ENCODE measurements at regions not wholly inside any gene's neighbourhood (a gene's known extent, or its start where the extent isn't known, plus 50 kb on each side); places are given as distances from the start of the nearest gene placed in this dataset.

DNA sequence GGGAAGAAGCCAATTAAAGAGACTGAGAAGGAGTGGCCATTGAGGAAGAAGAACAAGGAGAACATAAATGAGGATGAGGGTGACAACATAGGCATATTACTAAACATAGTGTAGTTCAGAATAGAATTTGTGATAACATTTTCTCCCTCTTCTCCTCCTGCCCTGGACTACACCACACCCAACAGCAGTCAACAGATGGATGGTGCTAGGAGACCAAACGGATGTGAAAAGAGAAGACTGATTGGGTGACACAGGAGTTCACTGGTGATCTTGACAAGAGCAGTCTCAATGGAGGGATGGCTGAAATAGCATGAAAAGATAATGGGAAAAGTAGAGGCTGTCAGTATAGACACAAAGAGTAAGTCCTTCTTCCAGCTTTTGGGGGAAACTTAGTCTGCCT lies 226.5 kb upstream of the FGF13 start:
- Histone ChIP-seq H3K4me1 (no peaks in the 10 kb centered on the region), H3K27ac (no peak overlapping the region), H3K36me3 (no peaks in the 10 kb centered on the region), H3K9me3 (no peaks in the 10 kb centered on the region), H3K4me3 (no peak overlapping the region), H3K27me3 (no peaks in the 10 kb centered on the region)
- TF ChIP-seq, protein P1, sequence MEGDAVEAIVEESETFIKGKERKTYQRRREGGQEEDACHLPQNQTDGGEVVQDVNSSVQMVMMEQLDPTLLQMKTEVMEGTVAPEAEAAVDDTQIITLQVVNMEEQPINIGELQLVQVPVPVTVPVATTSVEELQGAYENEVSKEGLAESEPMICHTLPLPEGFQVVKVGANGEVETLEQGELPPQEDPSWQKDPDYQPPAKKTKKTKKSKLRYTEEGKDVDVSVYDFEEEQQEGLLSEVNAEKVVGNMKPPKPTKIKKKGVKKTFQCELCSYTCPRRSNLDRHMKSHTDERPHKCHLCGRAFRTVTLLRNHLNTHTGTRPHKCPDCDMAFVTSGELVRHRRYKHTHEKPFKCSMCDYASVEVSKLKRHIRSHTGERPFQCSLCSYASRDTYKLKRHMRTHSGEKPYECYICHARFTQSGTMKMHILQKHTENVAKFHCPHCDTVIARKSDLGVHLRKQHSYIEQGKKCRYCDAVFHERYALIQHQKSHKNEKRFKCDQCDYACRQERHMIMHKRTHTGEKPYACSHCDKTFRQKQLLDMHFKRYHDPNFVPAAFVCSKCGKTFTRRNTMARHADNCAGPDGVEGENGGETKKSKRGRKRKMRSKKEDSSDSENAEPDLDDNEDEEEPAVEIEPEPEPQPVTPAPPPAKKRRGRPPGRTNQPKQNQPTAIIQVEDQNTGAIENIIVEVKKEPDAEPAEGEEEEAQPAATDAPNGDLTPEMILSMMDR (IDR thresholded peaks at IDR 0.05), result no peak
- DNase-seq (ENCODE audit: low spot score in 2 of 2), result no peak
- intact Hi-C loops (cut with DNase I), result no loop called here

DNA sequence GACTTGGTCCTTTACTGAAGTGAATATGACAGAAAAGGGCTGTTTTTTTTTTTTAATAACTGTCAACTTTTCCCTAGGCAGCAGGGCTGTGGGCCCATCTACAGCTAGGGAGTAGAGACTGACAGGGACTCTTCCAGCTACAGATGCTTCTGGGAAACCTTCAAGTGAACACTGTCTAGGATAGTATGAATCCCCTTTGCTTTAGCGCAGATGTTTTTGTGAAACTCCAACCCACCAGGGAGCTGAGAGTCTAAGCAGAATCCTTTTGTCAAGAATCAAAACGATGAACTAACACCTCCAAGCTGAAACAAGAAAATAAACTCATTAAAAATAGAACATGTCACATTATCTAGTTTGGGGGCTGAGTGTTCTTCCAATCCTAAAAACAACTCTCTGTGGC lies 219.7 kb upstream of the FGF13 start:
- Histone ChIP-seq H3K9me3 (no peaks in the 10 kb centered on the region), H3K36me3 (no peaks in the 10 kb centered on the region), H3K4me1 (no peaks in the 10 kb centered on the region), H3K27ac (no peak overlapping the region), H3K4me3 (no peak overlapping the region), H3K27me3 (no peaks in the 10 kb centered on the region)
- intact Hi-C loops (cut with DNase I), result no loop called here
- no peak for DNase-seq (ENCODE audit: low spot score in 2 of 2)
- TF ChIP-seq, protein P1 (IDR thresholded peaks at IDR 0.05), result no peak

DNA sequence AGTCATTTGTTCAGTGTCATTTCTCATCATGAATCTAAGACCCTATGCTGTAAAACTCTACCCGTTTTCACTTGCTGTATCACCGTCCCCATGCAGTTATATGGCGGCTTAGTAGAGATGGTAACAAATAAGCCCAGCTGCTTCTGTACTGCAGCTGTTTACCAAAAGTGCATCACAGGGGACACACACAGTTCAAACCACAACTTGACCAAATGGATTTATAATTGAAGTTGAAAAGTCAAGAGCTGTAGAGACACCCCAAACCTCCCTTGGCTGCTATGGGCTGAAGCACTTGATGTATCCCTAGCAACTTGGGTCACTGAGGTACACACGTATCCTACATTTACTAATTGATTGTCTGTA lies 219.0 kb upstream of the FGF13 start:
- DNase-seq (ENCODE audit: low spot score in 2 of 2), result no peak
- Histone ChIP-seq H3K4me1 (no peaks in the 10 kb centered on the region), H3K27me3 (no peaks in the 10 kb centered on the region), H3K36me3 (no peaks in the 10 kb centered on the region), H3K4me3 (no peak overlapping the region), H3K27ac (no peak overlapping the region), H3K9me3 (no peaks in the 10 kb centered on the region)
- TF ChIP-seq, protein P1 (IDR thresholded peaks at IDR 0.05), result no peak
- intact Hi-C loops (cut with DNase I), result no loop called here

- no peaks in the 10 kb centered on the region for H3K27me3 ChIP-seq
- H3K9me3 ChIP-seq, result no peaks in the 10 kb centered on the region
- intact Hi-C loops (cut with DNase I), result no loop called here
- DNase-seq (ENCODE audit: low spot score in 2 of 2), result no peak
- H3K4me1 ChIP-seq, result no peaks in the 10 kb centered on the region
- H3K27ac ChIP-seq, result no peak overlapping the region
- no peaks in the 10 kb centered on the region for H3K36me3 ChIP-seq
- TF ChIP-seq, protein P1 (IDR thresholded peaks at IDR 0.05), result no peak
- no peak overlapping the region for H3K4me3 ChIP-seq
Measured at GRCh38 chrX:138929926-138930582, 218.5 kb upstream of the FGF13 start.

DNA sequence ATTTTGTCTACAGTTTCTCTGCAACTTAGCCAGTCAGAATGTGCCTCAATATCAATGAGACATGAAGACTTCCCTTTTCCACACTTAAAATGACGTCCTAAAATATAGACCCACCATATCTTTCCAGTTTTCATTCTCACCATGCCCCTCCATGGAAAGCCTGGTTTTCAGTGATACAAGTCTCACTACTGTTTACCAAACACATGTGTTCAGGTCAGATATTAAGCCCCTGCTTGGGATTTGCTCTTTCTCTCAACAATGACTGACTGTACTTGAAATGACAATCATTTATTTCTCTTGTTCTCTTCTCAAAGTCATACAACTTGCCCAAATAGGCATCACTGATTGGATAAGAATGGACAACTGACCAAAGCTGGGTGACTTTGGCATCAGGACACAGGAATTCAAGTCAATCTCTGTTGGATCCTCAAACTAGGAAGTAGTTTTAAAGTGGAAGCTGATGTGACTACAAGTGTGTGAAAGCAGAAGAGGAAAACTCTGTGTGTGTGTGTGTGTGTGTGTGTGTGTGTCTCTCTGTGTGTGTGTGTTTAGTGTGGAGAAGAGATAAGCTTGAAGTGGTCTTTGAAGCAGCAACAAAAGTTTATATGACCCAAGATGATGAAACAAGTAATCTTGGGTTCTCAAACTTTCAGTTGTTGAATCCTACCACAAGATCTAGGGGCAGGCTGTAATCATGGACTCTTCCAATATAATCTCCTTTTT lies 217.4 kb upstream of the FGF13 start:
- no peak overlapping the region for H3K27ac ChIP-seq
- H3K4me1 ChIP-seq, result no peaks in the 10 kb centered on the region

More for the DNA sequence above, 217.4 kb upstream of the FGF13 start:
- TF ChIP-seq, protein P1 (IDR thresholded peaks at IDR 0.05), result no peak
- DNase-seq (ENCODE audit: low spot score in 2 of 2), result no peak
- no peaks in the 10 kb centered on the region for H3K9me3 ChIP-seq
- intact Hi-C loops (cut with DNase I), result no loop called here
- H3K27me3 ChIP-seq, result no peaks in the 10 kb centered on the region
- H3K36me3 ChIP-seq, result no peaks in the 10 kb centered on the region
- no peak overlapping the region for H3K4me3 ChIP-seq
